Aorta (tissue), 5 donors: ENCODE measurements at regions not wholly inside any gene's neighbourhood (a gene's known extent, or its start where the extent isn't known, plus 50 kb on each side); places are given as distances from the start of the nearest gene placed in this dataset.

Experiments
- ATAC-seq: fragments of 200-7000 bp; cut with Tn5 transposase; one replicate; pipeline ENCODE4 v1.9.1; 2022; ENCODE audit warnings: moderate library complexity; ENCODE audit not compliant: low FRiP score
- DNase-seq, 2 donors: peaks; one replicate each; pipeline ENCODE4 v3.0.0-alpha.2; 2020
- H3K27ac ChIP-seq, 2 donors: one replicate each; pipeline ENCODE4 v1.5.1; 2013; ENCODE audit warnings: low read length in 2 of 2, mild to moderate bottlenecking in 2 of 2, moderate library complexity in 2 of 2, control low read depth in 1 of 2, inconsistent platforms in 1 of 2, low read depth in 1 of 2
- H3K27me3 ChIP-seq, 2 donors: one replicate each; pipeline ENCODE4 v1.6.1; 2013; ENCODE audit warnings: control low read depth in 1 of 2, low read length in 1 of 2, mild to moderate bottlenecking in 1 of 2, moderate library complexity in 1 of 2; ENCODE audit not compliant: insufficient read depth in 2 of 2, control insufficient read depth in 1 of 2
- H3K36me3 ChIP-seq, 2 donors: one replicate each; pipeline ENCODE4 v1.6.1; 2013; ENCODE audit warnings: control low read depth in 1 of 2, low read length in 1 of 2, mild to moderate bottlenecking in 1 of 2; ENCODE audit not compliant: insufficient read depth in 2 of 2, control insufficient read depth in 1 of 2
- H3K4me1 ChIP-seq, 2 donors: one replicate each; pipeline ENCODE4 v1.6.1; 2013; ENCODE audit warnings: low read length in 2 of 2, control low read depth in 1 of 2, mild to moderate bottlenecking in 1 of 2, moderate library complexity in 1 of 2; ENCODE audit not compliant: insufficient read depth in 2 of 2, control insufficient read depth in 1 of 2
- H3K4me3 ChIP-seq, 2 donors: one replicate each; pipeline ENCODE4 v1.5.1; 2013; ENCODE audit warnings: low read length in 2 of 2, control low read depth in 1 of 2, mild to moderate bottlenecking in 1 of 2
- H3K9me3 ChIP-seq: one replicate; pipeline ENCODE4 v1.6.1; 2013; ENCODE audit warnings: mild to moderate bottlenecking, low read length; ENCODE audit not compliant: control insufficient read depth
- WGBS, 2 donors: extraction: QIAGEN DNeasy Blood & Tissue Kit; methylation state at CpG; one replicate each; pipeline ENCODE4 v1.1.7; 2013; 5-methylcytosine and 5-hydroxymethylcytosine counted together
- intact Hi-C, 2 donors: fragments of 100-400 bp; cut with DNase I; formaldehyde crosslinking; loops; one replicate each; pipeline versions ENCODE4 v1.14.2 to v1.15.0; 2022
- donor health status: healthy with polysubstance abuse.
- donor health status: Bipolar disorder and iron deficiency.
- donor health status: DM: no; HTN: no; CAD: no.
- donor health status: DM: no; HTN: no; CAD: no.
- donor health status: DM: yes; HTN: yes; CAD: no.

- no peak for ATAC-seq
- H3K4me3 ChIP-seq: no peak overlapping the region
- H3K27ac ChIP-seq: no peak overlapping the region
- H3K36me3 ChIP-seq: no peaks in the 10 kb centered on the region
- intact Hi-C loops: no loop called here
- H3K9me3 ChIP-seq: peaks cover 10% of the 10 kb centered on the region
- H3K27me3 ChIP-seq: no peaks in the 10 kb centered on the region
- H3K4me1 ChIP-seq: no peaks in the 10 kb centered on the region
- DNase-seq: no peak
- 92% methylated on average over 12 to 13 of the region's 13 CpGs for WGBS, 2 donors
Measured at GRCh38 chr22:47681411-47682165, 919.1 kb downstream of the TBC1D22A start.

GRCh38 chr22:47678636-47679287 lies 916.3 kb downstream of the TBC1D22A start:
- no peak for ATAC-seq
- Histone ChIP-seq H3K9me3 (peaks cover 10% of the 10 kb centered on the region), H3K4me1 (no peaks in the 10 kb centered on the region), H3K36me3 (no peaks in the 10 kb centered on the region), H3K4me3 (no peak overlapping the region), H3K27ac (no peak overlapping the region), H3K27me3 (no peaks in the 10 kb centered on the region)
- DNase-seq: no peak
- WGBS, 2 donors: 32 to 34% methylated on average over 7 of the region's 7 CpGs
- intact Hi-C loops: no loop called here

- Histone ChIP-seq H3K4me1 (no peaks in the 10 kb centered on the region), H3K9me3 (peaks cover 7% of the 10 kb centered on the region), H3K4me3 (no peak overlapping the region), H3K36me3 (no peaks in the 10 kb centered on the region), H3K27ac (no peak overlapping the region), H3K27me3 (no peaks in the 10 kb centered on the region)
- ATAC-seq (no peak), DNase-seq (no peak)
- intact Hi-C loops: no loop called here
- 61 to 63% methylated on average over 6 of the region's 6 CpGs for WGBS, 2 donors
Measured at GRCh38 chr22:47678048-47678447, 915.6 kb downstream of the TBC1D22A start.

- H3K4me1 ChIP-seq: no peaks in the 10 kb centered on the region
- intact Hi-C loops: no loop called here
- 70 to 75% methylated on average over 3 of the region's 3 CpGs for WGBS, 2 donors
- H3K4me3 ChIP-seq: no peak overlapping the region
- ATAC-seq (no peak), DNase-seq (no peak)
- no peak overlapping the region for H3K27ac ChIP-seq
- H3K27me3 ChIP-seq: no peaks in the 10 kb centered on the region
- no peaks in the 10 kb centered on the region for H3K36me3 ChIP-seq
- peaks cover 2% of the 10 kb centered on the region for H3K9me3 ChIP-seq
Measured at GRCh38 chr22:47676685-47677084, 914.2 kb downstream of the TBC1D22A start.

- no peak for DNase-seq
- no peak overlapping the region for H3K27ac ChIP-seq
- H3K9me3 ChIP-seq: peaks cover 1% of the 10 kb centered on the region
- no peak overlapping the region for H3K4me3 ChIP-seq
- intact Hi-C loops: no loop called here
- H3K36me3 ChIP-seq: no peaks in the 10 kb centered on the region
- 88 to 89% methylated on average over 11 of the region's 11 CpGs for WGBS, 2 donors
- H3K4me1 ChIP-seq: no peaks in the 10 kb centered on the region
- no peak for ATAC-seq
- H3K27me3 ChIP-seq: no peaks in the 10 kb centered on the region
Measured at GRCh38 chr22:47674600-47674999, 912.1 kb downstream of the TBC1D22A start.

GRCh38 chr22:47673557-47673956 lies 911.1 kb downstream of the TBC1D22A start:
- DNase-seq: no peak
- 68 to 71% methylated on average over 2 of the region's 2 CpGs for WGBS, 2 donors
- Histone ChIP-seq H3K4me3 (no peak overlapping the region), H3K36me3 (no peaks in the 10 kb centered on the region), H3K27me3 (no peaks in the 10 kb centered on the region), H3K4me1 (no peaks in the 10 kb centered on the region), H3K9me3 (peaks cover 1% of the 10 kb centered on the region), H3K27ac (no peak overlapping the region)
- intact Hi-C loops: no loop called here
- ATAC-seq: no peak

GRCh38 chr22:47672526-47672925 lies 910.1 kb downstream of the TBC1D22A start:
- no peaks in the 10 kb centered on the region for H3K36me3 ChIP-seq
- DNase-seq: no peak
- no peak overlapping the region for H3K27ac ChIP-seq
- 86 to 90% methylated on average over 9 of the region's 9 CpGs for WGBS, 2 donors
- H3K4me3 ChIP-seq: no peak overlapping the region
- no peaks in the 10 kb centered on the region for H3K27me3 ChIP-seq
- peaks cover 1% of the 10 kb centered on the region for H3K9me3 ChIP-seq
- no peaks in the 10 kb centered on the region for H3K4me1 ChIP-seq
- ATAC-seq: no peak
- intact Hi-C loops: no loop called here

- Histone ChIP-seq H3K27me3 (no peaks in the 10 kb centered on the region), H3K27ac (no peak overlapping the region), H3K9me3 (peaks cover 2% of the 10 kb centered on the region), H3K4me3 (no peak overlapping the region), H3K36me3 (no peaks in the 10 kb centered on the region), H3K4me1 (no peaks in the 10 kb centered on the region)
- intact Hi-C loops: no loop called here
- WGBS, 2 donors: 64 to 76% methylated on average over 4 of the region's 4 CpGs
- no peak for DNase-seq
- ATAC-seq: no peak
Measured at GRCh38 chr22:47665151-47665550, 902.7 kb downstream of the TBC1D22A start.
